DOHH2 (cell line): ENCODE measurements at regions not wholly inside any gene's neighbourhood (a gene's known extent, or its start where the extent isn't known, plus 50 kb on each side); places are given as distances from the start of the nearest gene placed in this dataset.

Source experiments
- H3F3A ChIP-seq: fragments of 200-600 bp; sonication (generic), shearing (Covaris generic); 2 replicates; pipeline ENCODE4 v1.6.0; 2016; ENCODE audit warnings: antibody characterized with exemption, mild to moderate bottlenecking; ENCODE audit not compliant: control insufficient read depth, insufficient read depth
- H3K27ac ChIP-seq: fragments of 200-600 bp; sonication (generic); 2 replicates; pipeline ENCODE4 v1.5.1; 2014; ENCODE audit warnings: low read depth, mild to moderate bottlenecking, low read length, moderate library complexity
- H3K27me3 ChIP-seq: fragments of 200-600 bp; sonication (generic); 2 replicates; pipeline ENCODE4 v1.6.1; 2014; ENCODE audit warnings: mild to moderate bottlenecking, low read length, mixed read lengths; ENCODE audit not compliant: control insufficient read depth
- H3K36me3 ChIP-seq: fragments of 200-600 bp; sonication (generic); 2 replicates; pipeline ENCODE4 v1.6.1; 2014; ENCODE audit warnings: mild to moderate bottlenecking, low read length, moderate library complexity, mixed read lengths; ENCODE audit not compliant: control insufficient read depth
- H3K4me1 ChIP-seq: fragments of 200-600 bp; sonication (generic); 2 replicates; pipeline ENCODE4 v1.6.1; 2014; ENCODE audit warnings: mild to moderate bottlenecking, low read length, mixed read lengths; ENCODE audit not compliant: control insufficient read depth
- H3K4me2 ChIP-seq: fragments of 200-600 bp; sonication (generic); 2 replicates; pipeline ENCODE4 v1.6.0; 2014; ENCODE audit warnings: mild to moderate bottlenecking, low read length, moderate library complexity
- H3K4me3 ChIP-seq: fragments of 200-600 bp; sonication (generic); 2 replicates; pipeline ENCODE4 v1.5.1; 2014; ENCODE audit warnings: mild to moderate bottlenecking, low read length, mixed read lengths
- H3K79me2 ChIP-seq: fragments of 200-600 bp; sonication (generic); 2 replicates; pipeline ENCODE4 v1.6.1; 2014; ENCODE audit warnings: mild to moderate bottlenecking, low read length, mixed read lengths; ENCODE audit not compliant: control insufficient read depth
- H3K9me2 ChIP-seq: fragments of 200-600 bp; sonication (generic); replicated peaks from 2 replicates; pipeline ENCODE4 v1.6.1; 2014; ENCODE audit warnings: mild to moderate bottlenecking, low read length, mixed read lengths; ENCODE audit not compliant: control insufficient read depth
- H3K9me3 ChIP-seq: fragments of 200-600 bp; sonication (generic); 2 replicates; pipeline ENCODE4 v1.6.1; 2014; ENCODE audit warnings: antibody characterized with exemption, low read length, mixed read lengths; ENCODE audit not compliant: control insufficient read depth, insufficient read depth
- H4K20me1 ChIP-seq: fragments of 200-600 bp; sonication (generic); 2 replicates; pipeline ENCODE4 v1.6.0; 2014; ENCODE audit warnings: low read depth, mild to moderate bottlenecking, antibody characterized with exemption, low read length, moderate library complexity; ENCODE audit not compliant: control insufficient read depth, insufficient read depth
- CTCF ChIP-seq: fragments of 200-600 bp; sonication (generic); IDR thresholded peaks from one replicate; pipeline ENCODE4 v1.5.1; 2014; ENCODE audit warnings: antibody characterized with exemption, mild to moderate bottlenecking, low read depth, low read length; ENCODE audit not compliant: poor library complexity, severe bottlenecking
- EZH2phosphoT487 ChIP-seq: fragments of 200-600 bp; sonication (generic); IDR thresholded peaks from 2 replicates; pipeline ENCODE4 v1.6.1; 2017; ENCODE audit warnings: borderline replicate concordance, mild to moderate bottlenecking, antibody characterized with exemption, low read length, moderate library complexity, mixed read lengths

GRCh38 chr14:81797315-81797714 is 263.7 kb upstream of the SEL1L start:
- Histone ChIP-seq H3K9me2 (no peaks in the 10 kb centered on the region), H4K20me1 (no peaks in the 10 kb centered on the region), H3F3A (no peaks in the 10 kb centered on the region), H3K4me1 (no peaks in the 10 kb centered on the region), H3K36me3 (no peaks in the 10 kb centered on the region), H3K9me3 (no peaks in the 10 kb centered on the region), H3K27me3 (no peaks in the 10 kb centered on the region), H3K4me2 (no peak overlapping the region), H3K4me3 (no peak overlapping the region), H3K27ac (no peak overlapping the region), H3K79me2 (no peaks in the 10 kb centered on the region)
- TF ChIP-seq CTCF, result no peak
- TF ChIP-seq EZH2phosphoT487, result no peak

GRCh38 chr14:81801921-81802320 is 268.3 kb upstream of the SEL1L start:
- Histone ChIP-seq H3K4me2 (no peak overlapping the region), H3F3A (no peaks in the 10 kb centered on the region), H3K79me2 (no peaks in the 10 kb centered on the region), H3K9me2 (no peaks in the 10 kb centered on the region), H3K27me3 (no peaks in the 10 kb centered on the region), H3K4me1 (no peaks in the 10 kb centered on the region), H4K20me1 (no peaks in the 10 kb centered on the region), H3K27ac (no peak overlapping the region), H3K4me3 (no peak overlapping the region), H3K9me3 (no peaks in the 10 kb centered on the region), H3K36me3 (no peaks in the 10 kb centered on the region)
- TF ChIP-seq EZH2phosphoT487 (no peak), CTCF (no peak)

GRCh38 chr14:81802341-81802740 is 268.7 kb upstream of the SEL1L start:
- no peaks in the 10 kb centered on the region for H3K9me2 ChIP-seq
- no peaks in the 10 kb centered on the region for H3F3A ChIP-seq
- H3K27me3 ChIP-seq, result no peaks in the 10 kb centered on the region
- no peaks in the 10 kb centered on the region for H3K4me1 ChIP-seq
- no peak overlapping the region for H3K27ac ChIP-seq
- no peaks in the 10 kb centered on the region for H3K9me3 ChIP-seq
- H3K36me3 ChIP-seq, result no peaks in the 10 kb centered on the region
- H3K4me2 ChIP-seq, result no peak overlapping the region
- H3K4me3 ChIP-seq, result no peak overlapping the region
- H3K79me2 ChIP-seq, result no peaks in the 10 kb centered on the region
- TF ChIP-seq EZH2phosphoT487, result no peak
- no peak for TF ChIP-seq CTCF
- no peaks in the 10 kb centered on the region for H4K20me1 ChIP-seq

- H3K36me3 ChIP-seq, result no peaks in the 10 kb centered on the region
- no peaks in the 10 kb centered on the region for H3K9me2 ChIP-seq
- no peak overlapping the region for H3K27ac ChIP-seq
- no peaks in the 10 kb centered on the region for H3K27me3 ChIP-seq
- no peak overlapping the region for H3K4me2 ChIP-seq
- H3K9me3 ChIP-seq, result no peaks in the 10 kb centered on the region
- no peaks in the 10 kb centered on the region for H3K79me2 ChIP-seq
- no peaks in the 10 kb centered on the region for H3K4me1 ChIP-seq
- H3K4me3 ChIP-seq, result no peak overlapping the region
- H4K20me1 ChIP-seq, result no peaks in the 10 kb centered on the region
- TF ChIP-seq EZH2phosphoT487 (no peak), CTCF (no peak)
- H3F3A ChIP-seq, result no peaks in the 10 kb centered on the region
Observed at GRCh38 chr14:81805785-81806184, 272.1 kb upstream of the SEL1L start.
